ENCODE measurements at regions not wholly inside any gene's neighbourhood (a gene's known extent, or its start where the extent isn't known, plus 50 kb on each side); places are given as distances from the start of the nearest gene placed in this dataset.

DNA sequence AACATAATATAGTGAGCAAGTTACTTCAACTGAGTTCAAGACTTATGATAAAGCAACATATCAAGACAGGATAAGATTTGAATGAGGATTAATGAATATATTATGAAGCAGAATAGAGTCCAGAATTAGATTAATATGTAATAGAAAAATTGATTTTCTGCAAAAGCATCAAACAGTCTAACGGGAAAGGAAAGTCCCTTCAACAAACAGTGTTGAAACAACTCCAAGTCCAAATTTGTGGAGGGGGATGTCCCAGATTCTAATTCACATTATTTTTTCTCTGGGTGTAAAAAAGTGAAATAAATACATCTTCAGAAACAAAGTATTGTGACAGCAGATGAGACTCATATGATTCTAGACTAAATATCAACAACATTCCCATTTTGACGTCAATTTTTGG is 289.7 kb downstream of the C6orf118 start:
- no peak for DNase-seq (ENCODE audit: low read depth)
- H3K4me3 ChIP-seq (replicated peaks; ENCODE audit: low read depth, low read length), result no peak overlapping the region
- TF ChIP-seq, protein P1, sequence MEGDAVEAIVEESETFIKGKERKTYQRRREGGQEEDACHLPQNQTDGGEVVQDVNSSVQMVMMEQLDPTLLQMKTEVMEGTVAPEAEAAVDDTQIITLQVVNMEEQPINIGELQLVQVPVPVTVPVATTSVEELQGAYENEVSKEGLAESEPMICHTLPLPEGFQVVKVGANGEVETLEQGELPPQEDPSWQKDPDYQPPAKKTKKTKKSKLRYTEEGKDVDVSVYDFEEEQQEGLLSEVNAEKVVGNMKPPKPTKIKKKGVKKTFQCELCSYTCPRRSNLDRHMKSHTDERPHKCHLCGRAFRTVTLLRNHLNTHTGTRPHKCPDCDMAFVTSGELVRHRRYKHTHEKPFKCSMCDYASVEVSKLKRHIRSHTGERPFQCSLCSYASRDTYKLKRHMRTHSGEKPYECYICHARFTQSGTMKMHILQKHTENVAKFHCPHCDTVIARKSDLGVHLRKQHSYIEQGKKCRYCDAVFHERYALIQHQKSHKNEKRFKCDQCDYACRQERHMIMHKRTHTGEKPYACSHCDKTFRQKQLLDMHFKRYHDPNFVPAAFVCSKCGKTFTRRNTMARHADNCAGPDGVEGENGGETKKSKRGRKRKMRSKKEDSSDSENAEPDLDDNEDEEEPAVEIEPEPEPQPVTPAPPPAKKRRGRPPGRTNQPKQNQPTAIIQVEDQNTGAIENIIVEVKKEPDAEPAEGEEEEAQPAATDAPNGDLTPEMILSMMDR (IDR thresholded peaks at IDR 0.05; ENCODE audit: low read length, missing control alignments), result no peak

DNA sequence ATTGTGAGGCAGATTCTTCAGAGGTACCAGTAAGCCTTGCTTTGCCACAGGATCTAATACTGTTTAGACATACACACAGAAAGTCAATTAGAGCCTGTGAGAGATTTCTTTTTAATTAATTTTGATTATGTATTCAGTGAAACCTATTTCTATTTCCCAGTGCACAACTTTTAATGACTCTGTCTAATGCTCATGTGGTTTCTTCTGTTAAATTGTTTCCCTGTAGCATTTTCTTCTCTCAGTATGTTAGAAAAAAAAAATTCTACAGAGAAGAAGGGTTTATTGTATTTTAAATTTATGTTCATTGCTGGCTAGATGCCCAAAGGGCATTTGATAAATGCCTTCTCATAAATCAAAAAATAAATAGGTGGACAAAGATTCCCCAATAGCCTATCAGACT is 293.7 kb downstream of the C6orf118 start:
- no peak for DNase-seq (ENCODE audit: low read depth)
- TF ChIP-seq, protein P1 (IDR thresholded peaks at IDR 0.05; ENCODE audit: low read length, missing control alignments), result no peak
- H3K4me3 ChIP-seq (replicated peaks; ENCODE audit: low read depth, low read length), result no peak overlapping the region

DNA sequence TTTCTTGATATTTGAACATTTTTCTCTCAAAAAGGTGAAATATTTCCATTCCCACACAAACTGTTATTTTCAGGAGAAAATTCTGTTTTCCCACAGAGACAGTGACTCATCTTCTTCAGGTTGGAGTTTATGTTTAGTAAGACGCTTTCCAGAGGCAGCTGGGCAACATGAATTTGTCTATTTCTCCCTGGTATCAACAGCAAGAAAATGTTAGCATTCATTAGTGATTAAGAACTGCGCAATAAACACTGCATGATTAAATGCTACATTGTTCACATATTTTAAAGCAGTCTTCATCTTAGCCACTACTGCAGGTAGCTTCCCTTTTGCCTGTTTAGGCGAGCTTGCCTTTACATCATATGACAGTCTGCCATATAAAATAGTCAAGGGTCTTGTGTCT is 295.7 kb downstream of the C6orf118 start:
- TF ChIP-seq, protein P1 (IDR thresholded peaks at IDR 0.05; ENCODE audit: low read length, missing control alignments), result no peak
- no peak for DNase-seq (ENCODE audit: low read depth)
- H3K4me3 ChIP-seq (replicated peaks; ENCODE audit: low read depth, low read length), result no peak overlapping the region

DNA sequence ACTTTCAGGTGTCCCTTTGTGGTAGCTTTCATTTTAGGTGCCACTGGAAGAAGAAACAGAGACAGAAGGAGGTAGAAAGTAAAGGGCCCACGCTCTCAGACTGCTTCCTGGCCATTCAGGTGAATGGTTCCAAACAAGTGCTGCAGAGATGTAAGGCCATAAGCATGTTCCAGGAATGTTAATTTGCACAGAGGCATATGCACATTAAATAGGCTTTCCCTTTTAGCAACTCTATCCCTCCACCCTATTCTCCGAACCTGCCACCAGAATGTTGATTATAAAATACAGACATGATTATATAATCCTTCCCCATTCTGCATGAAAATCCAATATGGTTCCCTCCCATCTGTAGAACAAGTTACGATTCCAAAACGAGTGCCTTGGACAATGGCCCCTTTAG is 297.2 kb downstream of the C6orf118 start:
- DNase-seq (ENCODE audit: low read depth), result no peak
- TF ChIP-seq, protein P1 (IDR thresholded peaks at IDR 0.05; ENCODE audit: low read length, missing control alignments), result no peak

DNA sequence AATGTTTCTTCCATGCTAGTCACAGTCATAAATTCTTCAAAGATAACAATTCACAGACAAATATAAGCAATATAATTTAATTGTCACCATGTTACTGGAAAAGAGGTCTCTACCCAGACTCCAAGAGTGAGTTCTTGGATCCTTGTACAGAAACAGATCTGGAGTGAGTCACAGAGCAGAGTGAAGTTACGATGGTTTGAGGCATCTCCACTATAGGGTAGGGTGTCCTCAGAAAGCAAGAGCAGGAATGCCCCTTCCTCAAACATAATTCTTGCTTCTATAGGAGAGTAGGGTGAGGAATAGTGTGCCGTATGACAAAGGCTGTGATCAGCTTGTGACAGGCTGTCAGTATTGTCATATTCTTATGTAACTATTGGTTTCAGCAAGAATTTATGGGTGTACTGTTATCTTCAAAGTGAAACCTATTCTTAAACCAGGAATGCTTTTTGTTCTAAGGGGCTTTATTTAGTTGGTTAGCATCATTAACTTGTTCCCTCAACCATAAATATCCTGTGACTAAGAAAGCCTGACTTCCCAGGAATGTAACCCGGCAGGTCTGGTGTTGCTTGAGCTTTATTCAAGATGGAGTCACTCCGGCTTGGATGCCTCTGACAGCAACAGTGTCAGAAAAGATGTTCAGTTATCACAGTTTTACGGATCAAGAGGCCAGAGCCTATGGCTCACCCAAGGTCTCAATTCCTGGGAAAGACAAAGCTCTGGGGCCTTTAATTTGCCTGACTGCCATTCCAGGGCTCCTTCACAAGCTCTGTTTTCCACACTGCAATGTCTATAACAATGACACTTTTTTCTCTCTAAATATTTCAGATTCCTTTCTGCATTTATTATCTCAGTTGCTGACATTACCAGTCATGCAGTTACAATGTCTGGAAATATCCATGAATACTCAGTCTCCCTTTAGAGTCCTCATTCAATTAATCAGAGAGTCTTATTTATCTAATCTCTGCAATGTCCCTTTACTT is 298.6 kb downstream of the C6orf118 start:
- no peak overlapping the region for H3K4me3 ChIP-seq (replicated peaks; ENCODE audit: low read depth, low read length)
- no peak for DNase-seq (ENCODE audit: low read depth)
- TF ChIP-seq, protein P1 (IDR thresholded peaks at IDR 0.05; ENCODE audit: low read length, missing control alignments), result no peak

More for the DNA sequence above, 297.2 kb downstream of the C6orf118 start:
- no peak overlapping the region for H3K4me3 ChIP-seq (replicated peaks; ENCODE audit: low read depth, low read length)

DNA sequence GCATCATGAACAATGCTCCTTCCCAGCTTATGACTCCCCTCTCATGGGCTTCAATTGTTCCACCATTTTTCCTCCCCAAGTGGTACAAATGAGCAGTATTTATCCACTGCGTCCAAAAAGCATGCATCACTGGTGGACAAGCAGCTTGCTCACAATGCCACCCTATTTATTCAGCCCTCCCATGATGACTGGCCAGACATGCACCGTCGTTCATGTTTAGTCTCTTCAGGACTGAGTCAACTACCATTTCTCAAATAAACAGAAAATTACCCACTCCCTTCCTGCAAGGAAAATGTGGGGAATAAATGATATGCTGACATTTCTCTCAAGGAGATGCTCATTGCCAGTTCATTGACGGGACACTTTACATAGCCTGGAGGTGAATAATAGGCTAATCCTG is 300.4 kb downstream of the C6orf118 start:
- TF ChIP-seq, protein P1 (IDR thresholded peaks at IDR 0.05; ENCODE audit: low read length, missing control alignments), result no peak
- DNase-seq (ENCODE audit: low read depth), result no peak
- H3K4me3 ChIP-seq (replicated peaks; ENCODE audit: low read depth, low read length), result no peak overlapping the region
